HepG2 (cell line): ENCODE measurements at regions not wholly inside any gene's neighbourhood (a gene's known extent, or its start where the extent isn't known, plus 50 kb on each side); places are given as distances from the start of the nearest gene placed in this dataset.

Source experiments
- ATAC-seq: fragments of 200-7000 bp; cut with Tn5 transposase; 3 replicates; pipeline ENCODE4 v1.9.1; 2020; ENCODE audit warnings: mild to moderate bottlenecking, moderate library complexity
- BruUV-seq: library from RNA; stranded (reverse); fragments of 400-500 nt; replicated peaks from 2 replicates; lab custom pipeline; 2021; lab: Mats Ljungman, UMichigan
- CTCF ChIA-PET: fragments of 300-600 bp; formaldehyde crosslinking; extraction: SDS; loops from one replicate; lab custom pipeline; 2021; ENCODE audit warnings: low total read pairs, inconsistent platforms, low intra/inter-chr PET ratio; lab: Yijun Ruan, JAX
- POLR2A ChIA-PET: fragments of 350-600 bp; sonication (Branson Sonifier 250); formaldehyde crosslinking; loops from one replicate; lab custom pipeline; 2020; ENCODE audit warnings: antibody characterized with exemption, inconsistent platforms; lab: Yijun Ruan, JAX
- DNase-seq: peaks from one replicate; pipeline ENCODE4 v3.0.0-alpha.2; 2015; ENCODE audit warnings: low spot score
- FAIRE-seq: peaks from 3 replicates; lab custom pipeline; 2011; peaks lifted over from hg19 to GRCh38; lab: Jason Lieb, UNC
- H2AFZ ChIP-seq: one replicate; pipeline ENCODE4 v1.6.1; 2011; ENCODE audit warnings: low read length, inconsistent platforms
- H3K27ac ChIP-seq: fragments of 300-600 bp; 3 replicates; pipeline ENCODE4 v1.8.0; 2011; ENCODE audit warnings: mixed run types, mild to moderate bottlenecking, mixed read lengths, low read length, inconsistent platforms; ENCODE audit not compliant: insufficient read depth; ENCODE audit errors: extremely low read length
- H3K27me3 ChIP-seq, 2 experiments: fragments of 200-600 bp in 1 of 2; 2 replicates in 1 of 2; 3 replicates in 1 of 2; pipeline versions ENCODE4 v1.6.0 to v1.8.0; 2011; ENCODE audit warnings: low read length in 2 of 2, mild to moderate bottlenecking in 2 of 2, moderate library complexity in 2 of 2, inconsistent platforms in 1 of 2; ENCODE audit not compliant: insufficient read depth in 2 of 2, control insufficient read depth in 1 of 2
- H3K36me3 ChIP-seq, 2 experiments: fragments of 200-600 bp in 1 of 2; replicated peaks in 1 of 2; 2 replicates in 1 of 2; 3 replicates in 1 of 2; pipeline versions ENCODE4 v1.5.1 to v1.8.0; 2011; ENCODE audit warnings: low read length in 2 of 2, inconsistent platforms in 1 of 2; ENCODE audit not compliant: insufficient read depth in 2 of 2, control insufficient read depth in 1 of 2
- H3K4me1 ChIP-seq: 2 replicates; pipeline ENCODE4 v1.5.1; 2012; ENCODE audit warnings: low read length, inconsistent platforms; ENCODE audit not compliant: insufficient read depth
- H3K4me2 ChIP-seq: 2 replicates; pipeline ENCODE4 v1.6.0; 2011; ENCODE audit warnings: low read depth, low read length, inconsistent platforms
- H3K4me3 ChIP-seq, 3 experiments: fragments of 200-600 bp in 1 of 3; sonication (generic), shearing (Covaris generic) in 1 of 3; replicated peaks in 1 of 3; 2 replicates each; pipeline ENCODE4 v1.5.1; 2011 to 2016; ENCODE audit warnings: low read length in 3 of 3, inconsistent platforms in 2 of 3, low read depth in 2 of 3, mild to moderate bottlenecking in 2 of 3, control low read depth in 1 of 3, mixed read lengths in 1 of 3; ENCODE audit not compliant: insufficient read depth in 1 of 3
- H3K79me2 ChIP-seq: one replicate; pipeline ENCODE4 v1.6.1; 2011; ENCODE audit warnings: low read length, inconsistent platforms; ENCODE audit not compliant: insufficient read depth
- H3K9ac ChIP-seq: 2 replicates; pipeline ENCODE4 v1.6.0; 2011; ENCODE audit warnings: mild to moderate bottlenecking, low read depth, low read length, inconsistent platforms; ENCODE audit not compliant: insufficient read depth
- H3K9me3 ChIP-seq: 2 replicates; pipeline ENCODE4 v1.5.1; 2012; ENCODE audit warnings: mild to moderate bottlenecking, low read length
- H4K20me1 ChIP-seq: 2 replicates; pipeline ENCODE4 v1.6.0; 2011; ENCODE audit warnings: inconsistent platforms, mild to moderate bottlenecking, low read length, moderate library complexity; ENCODE audit not compliant: insufficient read depth
- CENPT ChIP-seq: sonication (generic); formaldehyde crosslinking; IDR thresholded peaks from 2 replicates; pipeline ENCODE4 v1.8.0; 2022; ENCODE audit warnings: low read depth, mild to moderate bottlenecking, moderate library complexity, missing genetic modification reagents
- NFAT5 ChIP-seq: sonication (generic); formaldehyde crosslinking; IDR thresholded peaks from 2 replicates; pipeline ENCODE4 v1.4.0; 2020; ENCODE audit warnings: missing genetic modification reagents
- NR2F6 ChIP-seq, 2 experiments: IDR thresholded peaks; 2 replicates each; pipeline ENCODE4 v1.6.1; 2016; ENCODE audit warnings: antibody characterized with exemption in 1 of 2, mild to moderate bottlenecking in 1 of 2
- PHF8 ChIP-seq: sonication (generic); formaldehyde crosslinking; IDR thresholded peaks from 2 replicates; pipeline ENCODE4 v1.5.0; 2020; ENCODE audit warnings: missing genetic modification reagents
- REL ChIP-seq: sonication (generic); formaldehyde crosslinking; conservative IDR thresholded peaks from 2 replicates; pipeline ENCODE4 v1.8.0; 2022; ENCODE audit warnings: mild to moderate bottlenecking, missing genetic modification reagents, moderate library complexity
- WGBS: methylation state at CpG from one replicate; pipeline ENCODE4 v1.1.6; 2017; ENCODE audit warnings: low lambda C conversion rate; 5-methylcytosine and 5-hydroxymethylcytosine counted together
- in situ Hi-C: cut with HindIII; loops from 2 replicates; pipeline ENCODE4 v1.10.0; 2017; ENCODE audit warnings: low pct_unique_long_range_greater_than_20kb; ENCODE audit not compliant: extremely low pct_ligation_motif_present
- intact Hi-C: fragments of 100-400 bp; cut with micrococcal nuclease; formaldehyde crosslinking; loops from one replicate; pipeline ENCODE4 v1.10.0; 2022; ENCODE audit not compliant: unreplicated experiment

DNA sequence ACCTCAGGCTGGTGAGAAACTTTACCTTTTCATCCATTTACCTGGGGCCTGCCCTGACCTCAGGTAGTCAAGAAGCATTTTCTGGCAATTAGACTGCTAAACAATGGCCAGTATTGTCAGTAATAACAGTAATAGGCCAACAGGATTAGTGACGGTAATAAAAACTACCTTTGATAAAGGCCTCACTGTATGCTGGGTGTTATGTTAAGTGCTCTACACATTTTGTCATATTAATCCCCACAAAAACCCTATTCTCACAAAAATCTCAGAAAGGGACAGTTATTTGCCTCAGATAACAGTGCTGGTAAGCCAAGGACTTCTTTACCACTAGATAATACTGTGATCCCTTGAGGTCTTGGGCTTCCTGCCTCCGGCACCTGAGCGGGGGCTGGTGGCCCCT, 191.4 kb downstream of the FOXD2 start (continued):
- no peak for TF ChIP-seq NFAT5 (CRISPR knock-in tag)

- no peaks in the 10 kb centered on the region for H4K20me1 ChIP-seq
- H3K9me3 ChIP-seq = no peaks in the 10 kb centered on the region
- no peaks in the 10 kb centered on the region for H3K4me1 ChIP-seq
- no peak for TF ChIP-seq CENPT (CRISPR knock-in tag)
- no peak for TF ChIP-seq PHF8 (CRISPR knock-in tag)
- no peak for TF ChIP-seq REL (CRISPR knock-in tag)
- TF ChIP-seq NR2F6 (IDR thresholded peaks at IDR 0.05) = no peak
- TF ChIP-seq NR2F6 (CRISPR knock-in tag; IDR thresholded peaks at IDR 0.05) = no peak
- intact Hi-C loops (no loop called here), in situ Hi-C loops (no loop called here)
- H3K27ac ChIP-seq = no peak overlapping the region
- 40% methylated on average over 2 of the region's 4 CpGs for WGBS
- H3K27me3 ChIP-seq = peaks cover 1 to 26% of the 10 kb centered on the region in 2 experiments; a peak in 3 of 5 replicates
- CTCF ChIA-PET = no interaction called here
- no peak overlapping the region for H3K4me2 ChIP-seq
- FAIRE-seq = no peak
- no peak overlapping the region for H2AFZ ChIP-seq
- H3K36me3 ChIP-seq = no peaks in the 10 kb centered on the region
- no peak for DNase-seq
- no peak for ATAC-seq
- no peaks in the 10 kb centered on the region for H3K79me2 ChIP-seq
- POLR2A ChIA-PET = no interaction called here
- no peak overlapping the region for H3K4me3 ChIP-seq
- no TSS peak for BruUV-seq
- H3K9ac ChIP-seq = no peak overlapping the region
Observed at GRCh38 chr1:47630346-47630745, 192.5 kb downstream of the FOXD2 start.
